ENCODE measurements at regions not wholly inside any gene's neighbourhood (a gene's known extent, or its start where the extent isn't known, plus 50 kb on each side); places are given as distances from the start of the nearest gene placed in this dataset.
A peak's percentile ranks its signal among the peaks of the same experiment; 100 is the strongest.
"Not testable (repeated sequence)": the region's sequence is repeated elsewhere in the genome, so short reads cannot be mapped to it uniquely, and the experiment has no call there.

DNA sequence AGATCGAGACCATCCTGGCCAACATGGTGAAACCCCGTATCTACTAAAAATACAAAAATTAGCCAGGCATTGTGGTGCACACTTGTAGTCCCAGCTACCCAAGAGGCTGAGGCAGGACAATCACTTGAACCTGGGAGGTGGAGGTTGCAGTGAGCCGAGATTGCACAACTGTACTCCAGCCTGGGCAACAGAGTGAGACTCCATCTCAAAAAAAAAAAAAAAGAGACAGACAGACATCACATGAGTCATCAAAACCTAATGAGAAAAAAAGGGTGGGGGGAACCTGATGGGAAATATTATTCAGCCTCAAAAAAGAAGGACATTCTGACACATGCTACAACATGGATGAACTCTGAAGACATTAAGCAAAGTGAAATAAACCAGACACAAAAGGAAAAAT, 67.4 kb downstream of the ARL6IP4 start:
- not testable (repeated sequence) for DNase-seq (ENCODE audit: low read depth); H3K36me3 ChIP-seq (ENCODE audit: control insufficient read depth, insufficient read depth, low read length, severe bottlenecking); H3K9ac ChIP-seq (ENCODE audit: low read length); H3K27me3 ChIP-seq (replicated peaks; ENCODE audit: control insufficient read depth, insufficient read depth, low read length); H3K9me3 ChIP-seq (ENCODE audit: control insufficient read depth, low read length); H3K4me3 ChIP-seq (ENCODE audit: low read length)
- H3K4me1 ChIP-seq (ENCODE audit: control insufficient read depth, insufficient read depth, low read length), result peaks cover 43% of the 10 kb centered on the region

DNA sequence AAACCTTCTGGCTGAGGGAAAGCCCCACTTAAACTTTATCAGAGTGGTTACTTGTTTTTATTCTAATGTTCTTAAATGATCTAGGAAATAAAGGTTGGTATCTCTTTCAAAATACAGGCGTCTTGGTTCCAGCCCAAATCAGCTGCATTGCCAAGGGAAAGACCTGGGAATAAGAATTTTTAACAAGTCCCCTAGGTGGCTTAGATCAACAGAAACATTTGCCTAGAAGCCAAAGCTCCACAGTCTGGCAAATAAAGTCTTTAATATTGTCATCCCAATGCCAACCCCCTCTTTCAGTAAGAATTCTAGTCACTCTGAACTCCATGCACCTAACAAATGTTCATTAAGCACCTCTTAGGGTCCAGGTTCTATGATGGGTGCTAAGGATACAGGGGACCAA, 66.8 kb downstream of the ARL6IP4 start:
- DNase-seq (ENCODE audit: low read depth), result no peak
- Histone ChIP-seq H3K9me3 (ENCODE audit: control insufficient read depth, low read length) (no peaks in the 10 kb centered on the region), H3K4me3 (ENCODE audit: low read length) (no peak overlapping the region), H3K4me1 (ENCODE audit: control insufficient read depth, insufficient read depth, low read length) (peaks cover 43% of the 10 kb centered on the region), H3K27me3 (replicated peaks; ENCODE audit: control insufficient read depth, insufficient read depth, low read length) (no peaks in the 10 kb centered on the region), H3K9ac (ENCODE audit: low read length) (no peak overlapping the region), H3K36me3 (ENCODE audit: control insufficient read depth, insufficient read depth, low read length, severe bottlenecking) (no peaks in the 10 kb centered on the region)

DNA sequence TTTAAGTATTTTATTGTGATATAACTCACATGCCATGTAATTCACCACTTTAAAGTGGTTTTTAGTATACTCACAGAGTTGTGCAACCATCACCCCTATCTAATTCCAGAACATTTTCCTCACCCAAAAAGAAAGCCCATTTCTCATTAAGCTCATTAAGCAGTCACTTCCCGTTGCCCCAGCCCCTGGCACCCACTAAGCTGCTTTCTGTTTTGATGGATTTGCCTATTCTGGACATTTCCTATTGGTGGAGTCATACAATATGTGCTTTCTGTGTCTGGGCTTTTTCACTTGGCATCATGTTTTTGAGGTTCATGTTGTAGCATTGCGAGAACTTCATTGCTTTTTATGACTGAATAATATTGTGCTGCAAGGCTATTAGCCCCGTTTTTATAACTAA, 66.0 kb downstream of the ARL6IP4 start:
- Histone ChIP-seq H3K27me3 (replicated peaks; ENCODE audit: control insufficient read depth, insufficient read depth, low read length) (no peaks in the 10 kb centered on the region), H3K9ac (ENCODE audit: low read length) (no peak overlapping the region), H3K9me3 (ENCODE audit: control insufficient read depth, low read length) (no peaks in the 10 kb centered on the region), H3K4me3 (ENCODE audit: low read length) (no peak overlapping the region), H3K36me3 (ENCODE audit: control insufficient read depth, insufficient read depth, low read length, severe bottlenecking) (no peaks in the 10 kb centered on the region), H3K4me1 (ENCODE audit: control insufficient read depth, insufficient read depth, low read length) (peaks cover 39% of the 10 kb centered on the region)
- no peak for DNase-seq (ENCODE audit: low read depth)

DNA sequence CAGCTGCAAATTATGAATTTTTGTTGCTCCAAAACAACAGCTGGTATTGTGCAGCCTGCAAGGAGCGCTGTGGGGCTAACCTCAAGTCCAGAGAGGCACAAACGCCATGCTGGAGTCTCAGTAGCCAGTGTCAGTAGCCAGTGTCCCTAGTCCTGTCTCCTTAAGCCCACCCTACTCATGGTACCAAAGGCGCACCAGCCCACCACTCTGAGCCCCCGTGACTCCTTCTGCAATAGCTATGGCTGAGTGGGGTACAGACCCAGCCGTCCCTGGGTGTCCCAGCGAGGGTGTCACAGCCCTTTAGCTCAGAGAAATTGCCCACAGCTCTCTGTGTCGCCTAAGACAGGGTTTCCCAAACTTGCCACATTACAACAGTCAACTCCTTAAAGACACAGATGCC, 65.2 kb downstream of the ARL6IP4 start:
- DNase-seq (ENCODE audit: low read depth), result no peak
- peaks cover 33% of the 10 kb centered on the region for H3K4me1 ChIP-seq (ENCODE audit: control insufficient read depth, insufficient read depth, low read length)
- no peak overlapping the region for H3K9ac ChIP-seq (ENCODE audit: low read length)
- H3K36me3 ChIP-seq (ENCODE audit: control insufficient read depth, insufficient read depth, low read length, severe bottlenecking), result no peaks in the 10 kb centered on the region
- H3K27me3 ChIP-seq (replicated peaks; ENCODE audit: control insufficient read depth, insufficient read depth, low read length), result no peaks in the 10 kb centered on the region
- H3K9me3 ChIP-seq (ENCODE audit: control insufficient read depth, low read length), result no peaks in the 10 kb centered on the region
- no peak overlapping the region for H3K4me3 ChIP-seq (ENCODE audit: low read length)

DNA sequence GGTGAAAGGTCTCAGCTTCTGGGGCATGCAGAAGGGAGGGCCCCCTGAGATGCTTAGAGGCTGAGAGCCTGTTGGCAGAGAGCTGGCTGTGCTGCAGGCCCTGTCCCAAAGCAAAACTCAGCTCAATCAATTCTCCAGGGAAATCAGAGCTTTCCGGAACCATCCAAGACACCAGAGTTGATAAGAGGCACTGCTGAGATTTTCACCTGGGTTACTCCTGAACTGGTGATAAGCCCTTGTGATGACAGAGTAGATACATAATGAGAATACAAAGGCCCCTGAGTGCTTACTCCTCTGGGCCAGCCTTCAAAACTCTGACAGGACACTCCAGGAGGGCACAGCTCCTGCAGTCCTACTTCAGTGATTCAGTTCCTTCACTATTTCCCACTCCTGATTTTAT, 63.9 kb downstream of the ARL6IP4 start:
- Histone ChIP-seq H3K36me3 (ENCODE audit: control insufficient read depth, insufficient read depth, low read length, severe bottlenecking) (no peaks in the 10 kb centered on the region), H3K9me3 (ENCODE audit: control insufficient read depth, low read length) (no peaks in the 10 kb centered on the region), H3K4me3 (ENCODE audit: low read length) (no peak overlapping the region), H3K27me3 (replicated peaks; ENCODE audit: control insufficient read depth, insufficient read depth, low read length) (no peaks in the 10 kb centered on the region), H3K9ac (ENCODE audit: low read length) (no peak overlapping the region), H3K4me1 (ENCODE audit: control insufficient read depth, insufficient read depth, low read length) (peaks cover 29% of the 10 kb centered on the region)
- DNase-seq (ENCODE audit: low read depth), result no peak

DNA sequence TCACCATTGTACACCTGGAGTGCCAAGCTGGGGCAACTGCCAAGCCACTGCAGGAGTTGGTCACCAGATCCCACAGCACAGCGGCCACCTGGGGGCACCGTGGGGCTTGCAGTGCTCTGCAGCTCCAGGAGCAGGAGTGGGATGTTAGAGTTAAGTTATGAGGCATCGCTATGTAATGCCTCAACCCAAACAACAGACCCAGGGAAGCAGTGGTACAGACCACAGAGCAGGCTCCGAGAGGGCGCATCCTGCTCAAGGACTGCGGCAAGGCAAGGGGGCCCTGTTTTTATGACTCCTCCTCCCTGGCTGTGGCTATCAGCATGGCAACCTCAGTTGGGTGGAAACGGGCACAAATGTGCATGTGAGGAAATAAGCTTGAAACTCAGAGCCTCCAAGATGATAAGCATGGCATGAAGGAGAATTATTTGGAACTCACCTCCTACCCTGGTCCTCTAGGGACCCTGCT, 63.1 kb downstream of the ARL6IP4 start:
- Histone ChIP-seq H3K27me3 (replicated peaks; ENCODE audit: control insufficient read depth, insufficient read depth, low read length) (no peaks in the 10 kb centered on the region), H3K36me3 (ENCODE audit: control insufficient read depth, insufficient read depth, low read length, severe bottlenecking) (no peaks in the 10 kb centered on the region), H3K4me3 (ENCODE audit: low read length) (no peak overlapping the region), H3K9ac (ENCODE audit: low read length) (no peak overlapping the region), H3K9me3 (ENCODE audit: control insufficient read depth, low read length) (no peaks in the 10 kb centered on the region), H3K4me1 (ENCODE audit: control insufficient read depth, insufficient read depth, low read length) (peaks cover 35% of the 10 kb centered on the region)
- peak; percentile 93 for DNase-seq (ENCODE audit: low read depth)

DNA sequence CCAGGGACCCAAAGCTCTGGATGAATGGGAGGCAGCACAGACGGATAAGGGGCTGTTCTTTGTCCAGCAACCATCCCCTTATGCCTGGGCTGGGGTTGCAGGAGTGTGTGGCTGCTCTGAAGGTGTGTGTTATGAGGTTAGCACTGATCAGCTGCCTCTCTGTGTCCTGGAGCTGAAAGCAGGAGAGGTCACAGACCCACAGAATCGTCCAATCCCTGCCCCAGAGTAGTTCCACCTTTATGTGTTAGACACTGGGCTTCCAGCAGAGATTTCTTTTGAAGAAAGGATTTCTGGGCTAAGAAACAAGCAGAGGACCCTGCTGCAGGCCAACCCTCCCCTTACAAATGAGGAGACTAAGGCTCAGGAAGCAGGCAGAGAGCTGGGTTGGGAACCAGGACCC, 62.4 kb downstream of the ARL6IP4 start:
- Histone ChIP-seq H3K9ac (ENCODE audit: low read length) (no peak overlapping the region), H3K36me3 (ENCODE audit: control insufficient read depth, insufficient read depth, low read length, severe bottlenecking) (no peaks in the 10 kb centered on the region)

DNA sequence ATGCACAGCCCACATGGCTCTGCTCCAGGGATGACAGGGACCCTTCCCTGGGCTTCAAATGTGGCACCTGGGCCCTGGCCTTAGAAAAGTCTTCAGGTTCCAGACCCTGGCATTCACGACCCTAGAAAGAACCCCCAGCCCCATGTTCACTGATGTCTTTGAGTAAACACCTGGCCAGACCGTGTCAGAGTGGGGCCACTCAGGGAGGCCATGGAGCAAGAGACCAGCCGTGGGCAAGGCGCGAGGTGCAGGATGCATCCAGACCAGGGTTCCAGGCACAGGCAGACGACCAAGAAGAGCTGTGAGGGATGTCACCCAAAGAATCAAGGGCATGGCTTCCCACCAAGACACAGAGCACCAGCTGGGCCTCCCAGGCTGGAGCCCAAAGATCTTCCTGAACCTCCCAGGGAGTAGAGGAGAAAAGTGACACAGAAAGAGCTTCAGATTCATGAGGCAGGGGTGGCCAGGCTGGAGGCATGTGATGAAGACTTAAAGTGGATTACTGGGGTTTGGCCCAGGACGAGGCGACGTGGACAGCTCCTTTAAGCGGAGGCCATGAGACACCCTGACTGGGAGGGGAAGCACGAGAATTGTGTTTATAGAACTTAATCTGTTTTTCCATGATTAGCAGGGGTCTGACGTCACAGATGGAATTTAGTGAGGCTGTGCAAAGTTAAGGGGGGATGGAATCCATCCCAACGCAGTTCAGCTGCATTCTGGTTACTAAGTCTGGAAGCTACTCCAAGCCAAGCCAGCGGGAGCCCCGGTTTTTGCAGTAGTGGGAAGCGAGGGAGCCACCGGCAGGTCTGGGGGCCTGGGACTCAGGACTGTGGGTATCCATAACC, 61.6 kb downstream of the ARL6IP4 start:
- no peaks in the 10 kb centered on the region for H3K9me3 ChIP-seq (ENCODE audit: control insufficient read depth, low read length)
- H3K4me1 ChIP-seq (ENCODE audit: control insufficient read depth, insufficient read depth, low read length), result peaks cover 35% of the 10 kb centered on the region
- no peak overlapping the region for H3K4me3 ChIP-seq (ENCODE audit: low read length)
- no peaks in the 10 kb centered on the region for H3K27me3 ChIP-seq (replicated peaks; ENCODE audit: control insufficient read depth, insufficient read depth, low read length)
- H3K9ac ChIP-seq (ENCODE audit: low read length), result no peak overlapping the region
- DNase-seq (ENCODE audit: low read depth), result peak; percentile 63
- no peaks in the 10 kb centered on the region for H3K36me3 ChIP-seq (ENCODE audit: control insufficient read depth, insufficient read depth, low read length, severe bottlenecking)

More for the DNA sequence above, 62.4 kb downstream of the ARL6IP4 start:
- no peak overlapping the region for H3K4me3 ChIP-seq (ENCODE audit: low read length)
- no peaks in the 10 kb centered on the region for H3K9me3 ChIP-seq (ENCODE audit: control insufficient read depth, low read length)
- peaks cover 35% of the 10 kb centered on the region for H3K4me1 ChIP-seq (ENCODE audit: control insufficient read depth, insufficient read depth, low read length)
- no peak for DNase-seq (ENCODE audit: low read depth)
- H3K27me3 ChIP-seq (replicated peaks; ENCODE audit: control insufficient read depth, insufficient read depth, low read length), result no peaks in the 10 kb centered on the region

DNA sequence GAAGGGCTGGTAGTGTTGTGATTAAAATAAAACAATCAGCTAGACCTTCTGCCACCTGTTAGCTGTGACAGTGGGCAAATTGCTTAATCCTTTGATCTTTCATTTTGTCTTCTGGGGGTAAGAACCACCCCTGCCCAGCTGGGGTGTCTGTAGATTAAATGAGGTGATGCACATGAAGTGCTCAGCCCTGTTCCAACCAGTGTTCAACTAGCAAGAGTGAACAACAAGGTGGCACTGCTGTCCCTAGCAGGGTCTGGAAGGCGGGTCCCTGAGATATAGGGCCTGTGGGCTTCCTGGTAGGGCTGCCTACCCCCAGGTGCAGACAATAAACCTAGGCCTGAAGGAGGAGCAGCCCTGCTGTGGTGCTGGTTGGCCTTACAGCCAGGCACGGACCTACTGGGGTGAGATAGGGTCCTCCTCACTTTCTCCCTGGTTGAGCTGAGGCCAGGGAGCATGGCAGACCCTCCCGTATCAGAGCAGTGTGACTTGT, 60.6 kb downstream of the ARL6IP4 start:
- H3K4me1 ChIP-seq (ENCODE audit: control insufficient read depth, insufficient read depth, low read length), result peaks cover 33% of the 10 kb centered on the region
- DNase-seq (ENCODE audit: low read depth), result no peak
- H3K36me3 ChIP-seq (ENCODE audit: control insufficient read depth, insufficient read depth, low read length, severe bottlenecking), result no peaks in the 10 kb centered on the region
- no peak overlapping the region for H3K9ac ChIP-seq (ENCODE audit: low read length)
- no peaks in the 10 kb centered on the region for H3K9me3 ChIP-seq (ENCODE audit: control insufficient read depth, low read length)
- no peaks in the 10 kb centered on the region for H3K27me3 ChIP-seq (replicated peaks; ENCODE audit: control insufficient read depth, insufficient read depth, low read length)
- no peak overlapping the region for H3K4me3 ChIP-seq (ENCODE audit: low read length)

DNA sequence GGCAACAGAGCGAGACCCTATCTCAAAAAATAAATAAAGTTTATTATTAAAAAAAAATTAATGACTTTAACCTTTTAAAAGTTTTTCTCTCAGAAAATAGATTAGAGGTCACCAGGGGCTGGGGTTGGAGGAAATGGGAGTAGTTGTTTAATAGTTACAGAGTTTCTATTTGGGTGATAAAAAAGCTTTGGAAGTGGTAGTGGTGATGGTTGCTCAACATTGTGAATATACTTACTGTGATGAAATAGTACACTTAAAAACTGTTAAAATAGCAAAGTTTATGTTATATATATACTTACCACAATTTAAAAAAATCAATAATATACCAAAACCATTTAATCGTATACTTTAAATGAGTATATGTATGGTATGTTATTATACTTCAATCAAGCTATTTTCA, 59.6 kb downstream of the ARL6IP4 start:
- peaks cover 32% of the 10 kb centered on the region for H3K4me1 ChIP-seq (ENCODE audit: control insufficient read depth, insufficient read depth, low read length)

DNA sequence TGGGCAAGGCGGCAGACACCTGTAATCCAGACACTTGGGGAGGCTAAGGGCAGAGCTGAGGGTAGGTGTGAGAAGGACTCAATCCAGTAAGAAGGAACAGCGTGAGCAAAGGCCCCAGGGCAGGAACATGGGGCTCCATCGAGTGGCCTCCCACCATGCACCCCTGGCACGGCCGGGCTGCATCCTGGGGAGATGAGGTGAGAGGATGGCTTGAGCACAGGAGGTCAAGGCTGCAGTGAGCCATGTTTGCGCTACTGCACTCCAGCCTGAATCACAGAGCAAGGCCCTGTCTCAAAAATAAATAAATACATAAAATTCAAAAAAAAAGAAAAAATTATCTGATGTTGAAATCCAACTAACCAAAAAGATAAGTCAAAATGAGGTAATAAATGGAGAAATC, 58.5 kb downstream of the ARL6IP4 start:
- no peaks in the 10 kb centered on the region for H3K27me3 ChIP-seq (replicated peaks; ENCODE audit: control insufficient read depth, insufficient read depth, low read length)
- H3K9me3 ChIP-seq (ENCODE audit: control insufficient read depth, low read length), result no peaks in the 10 kb centered on the region
- peaks cover 38% of the 10 kb centered on the region for H3K4me1 ChIP-seq (ENCODE audit: control insufficient read depth, insufficient read depth, low read length)
- no peak for DNase-seq (ENCODE audit: low read depth)
- no peak overlapping the region for H3K4me3 ChIP-seq (ENCODE audit: low read length)
- H3K9ac ChIP-seq (ENCODE audit: low read length), result no peak overlapping the region
- no peaks in the 10 kb centered on the region for H3K36me3 ChIP-seq (ENCODE audit: control insufficient read depth, insufficient read depth, low read length, severe bottlenecking)

More for the DNA sequence above, 59.6 kb downstream of the ARL6IP4 start:
- H3K27me3 ChIP-seq (replicated peaks; ENCODE audit: control insufficient read depth, insufficient read depth, low read length), result no peaks in the 10 kb centered on the region
- H3K4me3 ChIP-seq (ENCODE audit: low read length), result no peak overlapping the region
- no peak for DNase-seq (ENCODE audit: low read depth)
- no peaks in the 10 kb centered on the region for H3K36me3 ChIP-seq (ENCODE audit: control insufficient read depth, insufficient read depth, low read length, severe bottlenecking)
- no peaks in the 10 kb centered on the region for H3K9me3 ChIP-seq (ENCODE audit: control insufficient read depth, low read length)
- no peak overlapping the region for H3K9ac ChIP-seq (ENCODE audit: low read length)

Measured in adipocyte (in vitro differentiated cells).